PC-3 (cell line): ENCODE measurements at regions not wholly inside any gene's neighbourhood (a gene's known extent, or its start where the extent isn't known, plus 50 kb on each side); places are given as distances from the start of the nearest gene placed in this dataset.

Experiments used
- ATAC-seq: fragments of 200-7000 bp; cut with Tn5 transposase; 2 replicates; pipeline ENCODE4 v1.9.1; 2020; ENCODE audit warnings: mild to moderate bottlenecking, moderate library complexity
- BruUV-seq: library from RNA; stranded (reverse); fragments of 400-500 nt; replicated peaks from 2 replicates; lab custom pipeline; 2021; lab: Mats Ljungman, UMichigan
- CTCF ChIA-PET: fragments of 300-600 bp; sonication (Branson Sonifier 250); formaldehyde crosslinking; loops from one replicate; lab custom pipeline; 2022; ENCODE audit warnings: antibody characterized with exemption; lab: Charles Lee
- POLR2A ChIA-PET: fragments of 300-600 bp; sonication (Branson Sonifier 250); formaldehyde crosslinking; loops from one replicate; lab custom pipeline; 2022; ENCODE audit warnings: antibody characterized with exemption; ENCODE audit not compliant: unreplicated experiment; lab: Charles Lee
- DNase-seq: peaks from one replicate; pipeline ENCODE4 v3.0.0-alpha.2; 2015
- H2AFZ ChIP-seq: fragments of 300-600 bp; sonication (generic); 2 replicates; pipeline ENCODE4 v1.6.0; 2016; ENCODE audit warnings: antibody characterized with exemption, low read length
- H3F3A ChIP-seq: fragments of 300-600 bp; sonication (generic); one replicate; pipeline ENCODE4 v1.6.0; 2017; ENCODE audit warnings: antibody characterized with exemption, low read length, control low read depth, mild to moderate bottlenecking; ENCODE audit not compliant: unreplicated experiment
- H3K27ac ChIP-seq: fragments of 300-600 bp; sonication (generic); 2 replicates; pipeline ENCODE4 v1.5.1; 2016; ENCODE audit warnings: mild to moderate bottlenecking, low read length
- H3K27me3 ChIP-seq: fragments of 300-600 bp; sonication (generic); 2 replicates; pipeline ENCODE4 v1.6.1; 2016; ENCODE audit warnings: low read length, mixed read lengths
- H3K36me3 ChIP-seq: fragments of 300-600 bp; sonication (generic); 2 replicates; pipeline ENCODE4 v1.6.1; 2016; ENCODE audit warnings: low read depth, mixed run types, low read length, mixed read lengths
- H3K4me1 ChIP-seq: fragments of 300-600 bp; sonication (generic); 2 replicates; pipeline ENCODE4 v1.5.1; 2016; ENCODE audit warnings: low read length; ENCODE audit not compliant: insufficient read depth
- H3K4me2 ChIP-seq: fragments of 300-600 bp; sonication (generic); 2 replicates; pipeline ENCODE4 v1.6.0; 2016; ENCODE audit warnings: low read length
- H3K4me3 ChIP-seq: fragments of 300-600 bp; sonication (generic); 2 replicates; pipeline ENCODE4 v1.5.1; 2016; ENCODE audit warnings: mild to moderate bottlenecking, low read length, mixed read lengths
- H3K79me2 ChIP-seq: fragments of 300-600 bp; sonication (generic); 2 replicates; pipeline ENCODE4 v1.6.1; 2017; ENCODE audit warnings: low read length, mixed read lengths
- H3K9ac ChIP-seq: fragments of 300-600 bp; sonication (generic); 2 replicates; pipeline ENCODE4 v1.6.0; 2016; ENCODE audit warnings: mild to moderate bottlenecking, low read length
- H3K9me2 ChIP-seq: fragments of 300-600 bp; sonication (generic); replicated peaks from 2 replicates; pipeline ENCODE4 v1.6.1; 2016; ENCODE audit warnings: mixed run types, low read length, mixed read lengths
- H3K9me3 ChIP-seq: fragments of 300-600 bp; sonication (generic); 2 replicates; pipeline ENCODE4 v1.6.1; 2016; ENCODE audit warnings: low read length, mixed read lengths
- H4K20me1 ChIP-seq: fragments of 300-600 bp; sonication (generic); 2 replicates; pipeline ENCODE4 v1.6.1; 2016; ENCODE audit warnings: low read length, mixed read lengths
- EZH2 ChIP-seq: fragments of 300-600 bp; sonication (generic); IDR thresholded peaks from one replicate; pipeline ENCODE4 v1.6.1; 2017; ENCODE audit warnings: antibody characterized with exemption, mild to moderate bottlenecking, low read length; ENCODE audit not compliant: unreplicated experiment
- EZH2phosphoT487 ChIP-seq: fragments of 300-600 bp; sonication (generic); IDR thresholded peaks from 2 replicates; pipeline ENCODE4 v1.6.1; 2018; ENCODE audit warnings: mild to moderate bottlenecking, antibody characterized with exemption, low read length, borderline replicate concordance
- intact Hi-C: fragments of 100-400 bp; cut with micrococcal nuclease; formaldehyde crosslinking; loops from 2 replicates; pipeline ENCODE4 v1.9.0; 2023
- TF ChIP-seq, protein P1 (sequence below): fragments of 300-600 bp; sonication (generic); conservative IDR thresholded peaks from 2 replicates; pipeline ENCODE4 v1.5.1; 2017; ENCODE audit warnings: antibody characterized with exemption, low read depth, mild to moderate bottlenecking, low read length

DNA sequence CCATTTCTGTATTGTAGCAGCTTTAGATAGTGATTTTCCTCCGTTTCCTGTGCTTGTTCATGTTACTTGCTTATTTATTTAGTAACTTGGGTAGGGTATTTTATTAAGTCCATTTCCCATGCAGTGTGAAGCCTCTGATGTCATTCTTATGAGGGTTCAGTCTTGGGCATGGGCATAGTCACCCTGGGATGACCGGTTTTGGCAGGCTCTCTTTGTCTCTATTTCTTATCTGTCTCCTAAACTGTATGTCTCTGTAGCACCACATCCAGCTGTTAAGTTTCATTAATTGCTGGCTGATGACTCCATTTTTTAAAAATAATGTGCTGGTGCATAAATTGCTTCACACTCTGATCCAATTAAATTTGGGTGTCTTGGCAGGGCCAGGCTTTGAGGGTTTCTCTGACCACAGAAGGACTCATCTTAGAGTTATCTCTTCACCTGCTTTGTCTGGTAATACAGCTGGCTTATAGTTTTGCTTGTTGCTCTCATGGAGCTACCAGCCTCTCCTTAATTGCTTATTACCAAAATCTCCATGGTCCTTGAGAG, 173.3 kb upstream of the VLDLR start:
- intact Hi-C loops = no loop called here
- Histone ChIP-seq H2AFZ (no peak overlapping the region), H3F3A (no peaks in the 10 kb centered on the region), H3K4me2 (no peak overlapping the region), H3K9me2 (no peaks in the 10 kb centered on the region), H3K36me3 (no peaks in the 10 kb centered on the region), H3K79me2 (no peaks in the 10 kb centered on the region), H3K4me3 (no peak overlapping the region), H3K27me3 (no peaks in the 10 kb centered on the region), H3K27ac (no peak overlapping the region), H3K4me1 (no peaks in the 10 kb centered on the region), H4K20me1 (no peaks in the 10 kb centered on the region), H3K9ac (no peak overlapping the region), H3K9me3 (no peaks in the 10 kb centered on the region)
- ChIA-PET POLR2A (no interaction called here), CTCF (no interaction called here)
- ATAC-seq = no peak
- no peak for DNase-seq
- no TSS peak for BruUV-seq
- TF ChIP-seq, protein P1, sequence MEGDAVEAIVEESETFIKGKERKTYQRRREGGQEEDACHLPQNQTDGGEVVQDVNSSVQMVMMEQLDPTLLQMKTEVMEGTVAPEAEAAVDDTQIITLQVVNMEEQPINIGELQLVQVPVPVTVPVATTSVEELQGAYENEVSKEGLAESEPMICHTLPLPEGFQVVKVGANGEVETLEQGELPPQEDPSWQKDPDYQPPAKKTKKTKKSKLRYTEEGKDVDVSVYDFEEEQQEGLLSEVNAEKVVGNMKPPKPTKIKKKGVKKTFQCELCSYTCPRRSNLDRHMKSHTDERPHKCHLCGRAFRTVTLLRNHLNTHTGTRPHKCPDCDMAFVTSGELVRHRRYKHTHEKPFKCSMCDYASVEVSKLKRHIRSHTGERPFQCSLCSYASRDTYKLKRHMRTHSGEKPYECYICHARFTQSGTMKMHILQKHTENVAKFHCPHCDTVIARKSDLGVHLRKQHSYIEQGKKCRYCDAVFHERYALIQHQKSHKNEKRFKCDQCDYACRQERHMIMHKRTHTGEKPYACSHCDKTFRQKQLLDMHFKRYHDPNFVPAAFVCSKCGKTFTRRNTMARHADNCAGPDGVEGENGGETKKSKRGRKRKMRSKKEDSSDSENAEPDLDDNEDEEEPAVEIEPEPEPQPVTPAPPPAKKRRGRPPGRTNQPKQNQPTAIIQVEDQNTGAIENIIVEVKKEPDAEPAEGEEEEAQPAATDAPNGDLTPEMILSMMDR = no peak
- TF ChIP-seq EZH2phosphoT487 = no peak
- TF ChIP-seq EZH2 = no peak

DNA sequence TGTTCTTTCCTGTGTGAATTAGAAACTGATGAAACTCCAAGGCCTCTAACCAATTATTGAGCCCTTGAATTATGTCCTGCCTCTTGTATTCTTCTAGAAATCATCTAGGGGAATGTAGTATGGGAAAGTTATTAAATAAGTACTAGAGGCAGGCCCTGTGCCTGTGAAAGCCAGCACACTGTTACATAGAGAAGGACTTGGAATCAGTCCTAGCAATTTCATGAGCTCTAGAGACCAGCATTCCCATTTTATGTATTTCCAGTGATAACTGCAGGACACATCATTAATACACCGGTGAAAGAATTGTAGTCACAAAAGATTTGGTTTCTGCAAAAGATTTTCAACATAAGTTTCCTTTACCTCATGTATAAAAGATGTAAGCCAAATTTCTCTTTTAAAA, 168.5 kb upstream of the VLDLR start:
- no peak for DNase-seq
- Histone ChIP-seq H3F3A (no peaks in the 10 kb centered on the region), H3K4me3 (no peak overlapping the region), H3K9ac (no peak overlapping the region), H3K27me3 (peaks cover 23% of the 10 kb centered on the region), H3K79me2 (no peaks in the 10 kb centered on the region), H3K4me1 (no peaks in the 10 kb centered on the region), H3K27ac (no peak overlapping the region), H3K4me2 (no peak overlapping the region), H3K9me2 (no peaks in the 10 kb centered on the region), H3K36me3 (no peaks in the 10 kb centered on the region), H2AFZ (no peak overlapping the region), H3K9me3 (no peaks in the 10 kb centered on the region), H4K20me1 (no peaks in the 10 kb centered on the region)
- BruUV-seq = no TSS peak
- POLR2A ChIA-PET = no interaction called here
- TF ChIP-seq, protein P1 = no peak
- no peak for TF ChIP-seq EZH2phosphoT487
- TF ChIP-seq EZH2 = no peak
- no peak for ATAC-seq
- intact Hi-C loops = no loop called here
- CTCF ChIA-PET = no interaction called here

DNA sequence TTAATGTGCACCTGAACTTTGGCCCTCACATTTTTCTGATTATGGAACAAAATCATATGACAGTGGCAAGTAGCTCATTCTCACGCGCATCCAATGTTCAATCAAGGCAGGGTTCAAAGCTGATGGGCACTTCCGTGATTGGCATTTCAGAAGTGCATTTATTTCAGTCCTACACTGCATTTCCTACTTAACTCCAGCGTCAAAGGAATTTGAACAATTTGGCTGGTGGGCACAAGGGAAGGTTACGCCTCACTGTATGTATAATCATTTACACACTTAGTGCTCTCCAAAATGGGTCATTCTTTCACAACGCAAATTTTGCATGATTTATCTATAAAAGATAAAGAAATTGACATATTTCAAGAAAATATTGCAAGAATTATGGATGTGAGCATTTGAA, 167.9 kb upstream of the VLDLR start:
- H3K9me3 ChIP-seq = no peaks in the 10 kb centered on the region
- intact Hi-C loops = no loop called here
- no peak overlapping the region for H3K27ac ChIP-seq
- no peaks in the 10 kb centered on the region for H3K4me1 ChIP-seq
- H2AFZ ChIP-seq = no peak overlapping the region
- H3K27me3 ChIP-seq = peaks cover 29% of the 10 kb centered on the region
- no peak for ATAC-seq
- H3K79me2 ChIP-seq = no peaks in the 10 kb centered on the region
- H3K36me3 ChIP-seq = no peaks in the 10 kb centered on the region
- H3K9ac ChIP-seq = no peak overlapping the region
- H3K4me3 ChIP-seq = no peak overlapping the region
- no peaks in the 10 kb centered on the region for H3F3A ChIP-seq
- POLR2A ChIA-PET = no interaction called here
- H3K4me2 ChIP-seq = no peak overlapping the region
- H4K20me1 ChIP-seq = no peaks in the 10 kb centered on the region
- no TSS peak for BruUV-seq
- CTCF ChIA-PET = no interaction called here
- no peaks in the 10 kb centered on the region for H3K9me2 ChIP-seq
- no peak for DNase-seq
- TF ChIP-seq, protein P1 = no peak
- no peak for TF ChIP-seq EZH2
- TF ChIP-seq EZH2phosphoT487 = no peak
